Activated CD4-positive, alpha-beta T cell treated with anti-CD3 and anti-CD28 coated beads for 36 hours (primary cell): ENCODE measurements at regions not wholly inside any gene's neighbourhood (a gene's known extent, or its start where the extent isn't known, plus 50 kb on each side); places are given as distances from the start of the nearest gene placed in this dataset.
"Not testable (repeated sequence)": the region's sequence is repeated elsewhere in the genome, so short reads cannot be mapped to it uniquely, and the experiment has no call there.

Experiments
- ATAC-seq: fragments of 200-7000 bp; cut with Tn5 transposase; one replicate; pipeline ENCODE4 v1.10.0; 2021; ENCODE audit warnings: mild to moderate bottlenecking, moderate library complexity
- CTCF ChIA-PET: fragments of 350-600 bp; sonication (Branson Sonifier 250); formaldehyde crosslinking; loops from one replicate; lab custom pipeline; 2021; ENCODE audit warnings: antibody characterized with exemption; lab: Charles Lee
- POLR2A ChIA-PET: fragments of 350-600 bp; sonication (Branson Sonifier 250); formaldehyde crosslinking; loops from one replicate; lab custom pipeline; 2021; ENCODE audit warnings: antibody characterized with exemption, inconsistent platforms; lab: Charles Lee
- DNase-seq: peaks from one replicate; pipeline ENCODE4 v3.0.0-alpha.2; 2020
- H3K27ac Mint-ChIP-seq: one replicate; pipeline ENCODE4 v1.8.0; 2021; ENCODE audit warnings: mixed read lengths
- H3K27me3 Mint-ChIP-seq: one replicate; pipeline ENCODE4 v1.8.0; 2021; ENCODE audit warnings: mixed read lengths
- H3K36me3 Mint-ChIP-seq: one replicate; pipeline ENCODE4 v1.8.0; 2021; ENCODE audit warnings: low read depth, mixed read lengths
- H3K4me1 Mint-ChIP-seq: one replicate; pipeline ENCODE4 v1.8.0; 2021; ENCODE audit warnings: mixed read lengths
- H3K4me3 Mint-ChIP-seq: one replicate; pipeline ENCODE4 v1.8.0; 2021; ENCODE audit warnings: mild to moderate bottlenecking, moderate library complexity, mixed read lengths
- H3K9me3 Mint-ChIP-seq: one replicate; pipeline ENCODE4 v1.8.0; 2021; ENCODE audit warnings: low read depth, mixed read lengths
- intact Hi-C, 2 experiments: fragments of 100-400 bp; cut with DNase I in 1 of 2; cut with micrococcal nuclease in 1 of 2; formaldehyde crosslinking; loops; one replicate each; pipeline versions ENCODE4 v1.14.2 to v1.15.1; 2022 to 2024; cut with DNase I, micrococcal nuclease

DNA sequence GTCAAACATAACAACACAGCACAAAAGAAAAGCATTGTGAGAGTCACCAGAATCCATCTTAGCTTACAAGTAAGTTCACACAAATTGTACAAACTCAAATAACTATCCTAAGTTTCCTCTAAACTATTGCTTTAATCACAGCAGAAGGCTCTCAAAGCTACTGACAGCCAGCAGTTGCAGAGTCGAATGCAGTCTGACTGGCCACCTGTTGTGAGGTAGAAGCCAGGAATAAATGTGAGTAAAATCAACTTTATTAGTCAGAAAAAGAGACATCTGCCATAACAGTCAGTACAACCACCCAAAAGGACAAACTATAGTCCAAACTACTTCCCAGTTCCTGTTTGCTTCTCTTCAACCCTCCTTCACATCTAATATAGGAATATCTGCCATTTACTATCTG, 231.7 kb upstream of the USP15 start:
- H3K9me3 Mint-ChIP-seq: no peaks in the 10 kb centered on the region
- H3K27me3 Mint-ChIP-seq: no peaks in the 10 kb centered on the region
- no peak overlapping the region for H3K27ac Mint-ChIP-seq
- DNase-seq (no peak), ATAC-seq (no peak)
- ChIA-PET CTCF (no interaction called here), POLR2A (no interaction called here)
- no peaks in the 10 kb centered on the region for H3K36me3 Mint-ChIP-seq
- intact Hi-C loops: no loop called here
- H3K4me1 Mint-ChIP-seq: no peaks in the 10 kb centered on the region
- no peak overlapping the region for H3K4me3 Mint-ChIP-seq

DNA sequence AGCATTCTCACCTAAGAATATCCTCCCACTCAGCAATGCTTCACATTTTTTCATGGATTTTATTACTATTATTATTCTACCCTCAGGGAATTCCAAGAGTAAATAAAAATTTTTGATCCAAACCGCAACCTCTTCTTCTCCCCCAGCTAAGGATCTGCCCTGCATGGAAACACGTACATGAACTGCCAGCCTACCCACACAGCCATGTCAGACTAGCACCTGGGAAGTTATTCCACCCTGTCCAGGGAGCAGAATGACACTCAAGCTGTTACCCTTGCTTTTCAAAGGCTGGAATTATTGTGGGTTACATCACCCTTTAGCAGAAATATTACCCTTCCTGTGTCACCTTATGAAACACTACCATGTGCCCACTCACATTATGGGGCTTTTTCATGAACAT, 227.3 kb upstream of the USP15 start:
- intact Hi-C loops: no loop called here
- DNase-seq (no peak), ATAC-seq (no peak)
- ChIA-PET CTCF (no interaction called here), POLR2A (no interaction called here)
- no peaks in the 10 kb centered on the region for H3K36me3 Mint-ChIP-seq
- H3K27me3 Mint-ChIP-seq: peaks cover 2% of the 10 kb centered on the region
- H3K4me1 Mint-ChIP-seq: no peaks in the 10 kb centered on the region
- H3K27ac Mint-ChIP-seq: no peak overlapping the region
- no peaks in the 10 kb centered on the region for H3K9me3 Mint-ChIP-seq
- no peak overlapping the region for H3K4me3 Mint-ChIP-seq

DNA sequence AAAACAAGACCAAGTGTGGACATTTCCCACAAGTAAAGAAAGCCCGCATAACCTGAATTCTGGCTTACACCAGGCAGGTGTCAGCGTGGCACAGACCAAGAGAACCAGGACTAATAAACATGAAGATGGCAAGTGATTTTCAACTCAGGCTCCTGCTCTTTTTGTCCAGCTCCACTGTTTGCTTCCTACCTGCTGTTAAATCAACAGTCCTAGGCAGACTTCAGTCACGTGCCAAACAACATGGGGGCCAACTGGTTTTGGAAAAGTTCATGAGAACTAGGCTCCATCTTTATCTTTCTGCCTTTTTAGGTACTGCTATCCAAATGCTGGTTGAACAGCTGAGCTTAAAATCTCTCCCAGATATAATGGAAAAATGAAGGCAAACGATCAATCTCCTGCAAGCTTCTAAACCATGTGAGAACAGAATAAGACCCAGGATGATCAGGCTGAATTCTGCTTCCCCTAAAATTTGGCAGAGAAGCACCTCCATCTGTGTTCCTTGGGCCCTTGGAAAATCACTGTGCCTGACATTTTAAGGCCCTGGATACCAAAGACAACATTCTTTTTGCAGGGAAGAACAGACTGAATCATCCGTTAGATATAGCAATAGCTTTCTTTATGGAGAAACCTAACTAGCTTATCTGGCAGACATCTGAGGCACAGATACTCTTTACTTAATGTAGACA, 215.6 kb upstream of the USP15 start:
- intact Hi-C loops: no loop called here
- DNase-seq (no peak), ATAC-seq (no peak)
- H3K4me3 Mint-ChIP-seq: no peak overlapping the region
- CTCF ChIA-PET: no interaction called here
- H3K27me3 Mint-ChIP-seq: peaks cover 2% of the 10 kb centered on the region
- H3K4me1 Mint-ChIP-seq: no peaks in the 10 kb centered on the region
- no peaks in the 10 kb centered on the region for H3K36me3 Mint-ChIP-seq
- no peak overlapping the region for H3K27ac Mint-ChIP-seq
- peaks cover 2% of the 10 kb centered on the region for H3K9me3 Mint-ChIP-seq
- POLR2A ChIA-PET: no interaction called here

DNA sequence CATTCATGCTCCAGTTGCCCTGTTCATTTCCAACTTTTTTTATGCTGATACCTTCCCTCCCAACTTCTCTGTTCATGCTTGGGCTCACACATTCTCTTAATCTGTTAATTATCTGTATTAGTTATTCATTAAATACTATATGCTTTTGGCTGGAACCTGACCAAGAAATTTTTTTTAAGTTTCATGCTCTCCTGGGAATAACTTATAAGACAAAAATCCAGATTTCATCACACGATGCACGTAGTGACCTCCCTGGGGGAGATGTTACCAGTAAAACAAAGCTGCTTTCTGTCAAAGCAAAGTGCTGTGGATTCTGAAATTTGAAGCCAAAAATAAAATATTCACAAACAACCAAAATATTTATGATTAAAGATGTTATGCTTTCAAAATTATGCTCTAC, 215.0 kb upstream of the USP15 start:
- Mint-ChIP-seq H3K27me3 (peaks cover 2% of the 10 kb centered on the region), H3K4me3 (no peak overlapping the region), H3K27ac (no peak overlapping the region), H3K36me3 (no peaks in the 10 kb centered on the region), H3K4me1 (no peaks in the 10 kb centered on the region), H3K9me3 (peaks cover 1% of the 10 kb centered on the region)
- POLR2A ChIA-PET: no interaction called here
- CTCF ChIA-PET: interaction anchor here (0.8 kb wide), 1 partner anchor 16 kb away, joined by 3 read pairs; no protein-coding TSS in a partner anchor
- DNase-seq: no peak
- ATAC-seq: no peak
- intact Hi-C loops: no loop called here

DNA sequence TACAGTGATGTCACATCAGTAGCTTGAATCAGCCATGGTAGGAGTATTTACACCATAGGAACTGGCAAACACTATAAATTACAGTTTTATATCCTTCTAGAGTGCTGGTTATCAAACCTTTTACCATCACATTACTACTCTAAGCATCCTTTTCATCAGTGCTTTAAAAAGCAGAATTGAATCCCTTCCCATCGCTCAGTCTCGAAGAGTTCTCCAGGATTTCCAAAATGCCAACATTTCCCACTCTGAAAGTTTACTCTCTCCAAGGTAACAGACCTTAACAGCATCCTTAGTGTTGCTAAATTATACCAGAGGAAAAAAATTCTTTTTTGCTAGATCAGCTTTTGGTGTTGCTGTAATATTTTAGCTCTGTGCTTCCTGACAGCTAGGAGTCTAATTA, 209.4 kb upstream of the USP15 start:
- no peaks in the 10 kb centered on the region for H3K27me3 Mint-ChIP-seq
- no peak overlapping the region for H3K4me3 Mint-ChIP-seq
- no peak for DNase-seq
- intact Hi-C loops: no loop called here
- no peaks in the 10 kb centered on the region for H3K9me3 Mint-ChIP-seq
- CTCF ChIA-PET: no interaction called here
- H3K27ac Mint-ChIP-seq: no peak overlapping the region
- no peak for ATAC-seq
- POLR2A ChIA-PET: no interaction called here
- H3K4me1 Mint-ChIP-seq: no peaks in the 10 kb centered on the region
- no peaks in the 10 kb centered on the region for H3K36me3 Mint-ChIP-seq

DNA sequence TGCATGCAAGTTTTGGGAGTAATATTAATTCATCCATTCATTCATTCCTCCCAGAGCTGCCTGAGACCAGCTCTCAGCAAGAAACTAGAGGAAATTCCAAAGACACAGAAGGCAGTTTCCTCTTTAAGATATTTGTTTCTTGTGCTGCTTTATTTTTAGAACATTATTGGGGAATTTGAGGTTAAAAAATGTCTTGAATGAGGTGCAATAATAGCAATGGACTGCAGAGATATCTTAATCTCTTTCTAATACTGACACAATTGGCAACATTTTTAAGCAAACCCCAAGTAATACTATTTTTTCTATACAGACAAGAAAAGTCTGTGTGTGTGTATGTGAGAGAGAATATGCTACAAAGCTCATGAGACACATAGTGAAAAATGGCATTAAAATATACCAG, 190.2 kb upstream of the USP15 start:
- H3K4me3 Mint-ChIP-seq: no peak overlapping the region
- ATAC-seq (no peak), DNase-seq (no peak)
- intact Hi-C loops: no loop called here
- ChIA-PET POLR2A (no interaction called here), CTCF (no interaction called here)
- H3K9me3 Mint-ChIP-seq: no peaks in the 10 kb centered on the region
- no peaks in the 10 kb centered on the region for H3K4me1 Mint-ChIP-seq
- H3K27ac Mint-ChIP-seq: no peak overlapping the region
- peaks cover 3% of the 10 kb centered on the region for H3K27me3 Mint-ChIP-seq
- H3K36me3 Mint-ChIP-seq: no peaks in the 10 kb centered on the region

DNA sequence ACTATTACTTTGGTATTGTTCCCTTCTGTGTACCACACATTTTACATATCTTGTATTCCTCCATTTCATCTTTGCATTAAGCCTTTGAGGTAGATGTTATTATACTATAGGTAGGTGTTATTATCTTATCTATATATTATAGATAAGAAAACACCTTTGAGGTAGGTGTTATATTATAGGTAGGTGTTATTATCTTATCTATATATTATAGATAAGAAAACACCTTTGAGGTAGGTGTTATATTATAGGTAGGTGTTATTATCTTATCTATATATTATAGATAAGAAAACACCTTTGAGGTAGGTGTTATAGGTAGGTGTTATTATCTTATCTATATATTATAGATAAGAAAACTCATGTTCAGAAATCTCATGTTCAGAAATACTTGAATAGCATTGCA, 187.0 kb upstream of the USP15 start:
- POLR2A ChIA-PET, H3K36me3 Mint-ChIP-seq, H3K4me3 Mint-ChIP-seq, intact Hi-C loops, CTCF ChIA-PET, ATAC-seq, DNase-seq, H3K27ac Mint-ChIP-seq, H3K4me1 Mint-ChIP-seq, H3K9me3 Mint-ChIP-seq, H3K27me3 Mint-ChIP-seq: not testable (repeated sequence)

DNA sequence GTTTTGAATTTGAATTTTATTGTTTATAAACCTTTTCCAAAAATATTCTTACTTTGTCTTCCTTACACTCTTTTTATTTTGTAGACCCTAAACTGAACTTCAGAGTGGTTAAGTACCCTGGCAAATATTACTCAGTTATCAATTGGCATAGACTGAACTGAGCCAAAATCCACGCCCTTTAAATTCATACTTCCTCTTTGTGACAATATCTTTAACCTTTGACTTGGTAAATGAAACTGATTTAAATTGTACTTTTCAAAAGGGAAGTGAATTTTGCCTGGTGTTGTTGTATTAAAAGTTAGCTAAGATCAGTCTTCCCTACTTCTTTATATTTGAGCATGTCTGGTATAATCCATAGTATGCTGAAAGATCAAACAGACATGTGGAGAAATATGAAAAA, 184.3 kb upstream of the USP15 start:
- ATAC-seq (no peak), DNase-seq (no peak)
- H3K4me3 Mint-ChIP-seq: no peak overlapping the region
- H3K36me3 Mint-ChIP-seq: no peaks in the 10 kb centered on the region
- H3K9me3 Mint-ChIP-seq: no peaks in the 10 kb centered on the region
- ChIA-PET POLR2A (no interaction called here), CTCF (interaction anchor here (1.1 to 1.2 kb wide), 2 partner anchors 12 to 22 kb away, joined by 3 read pairs; no protein-coding TSS in a partner anchor)
- no peak overlapping the region for H3K27ac Mint-ChIP-seq
- H3K27me3 Mint-ChIP-seq: peaks cover 3% of the 10 kb centered on the region
- no peaks in the 10 kb centered on the region for H3K4me1 Mint-ChIP-seq
- intact Hi-C loops: no loop called here

DNA sequence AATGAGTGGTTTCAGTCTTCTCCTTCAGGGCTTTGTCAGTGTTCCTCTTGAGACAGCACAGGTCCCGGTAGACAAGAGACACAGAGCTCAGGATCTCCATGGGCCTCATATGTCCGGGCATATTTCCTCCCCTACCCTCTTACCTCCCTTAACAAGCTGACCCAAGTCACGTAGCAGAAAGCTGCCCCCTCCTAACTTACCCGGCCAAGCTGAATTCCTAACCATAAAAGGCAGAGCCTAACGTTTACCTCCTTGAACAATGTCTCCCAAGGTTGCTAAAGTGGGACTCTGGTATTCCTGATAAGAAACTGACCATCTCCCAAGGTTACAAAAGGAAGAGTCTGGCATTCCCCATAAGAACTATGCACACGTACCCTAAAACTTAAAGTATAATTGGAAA, 182.2 kb upstream of the USP15 start:
- ATAC-seq (no peak), DNase-seq (no peak)
- H3K9me3 Mint-ChIP-seq: no peaks in the 10 kb centered on the region
- H3K4me1 Mint-ChIP-seq: no peaks in the 10 kb centered on the region
- no peak overlapping the region for H3K4me3 Mint-ChIP-seq
- POLR2A ChIA-PET: no interaction called here
- CTCF ChIA-PET: interaction anchor here (0.9 kb wide), 1 partner anchor 10 kb away, joined by 5 read pairs; no protein-coding TSS in a partner anchor
- intact Hi-C loops: no loop called here
- H3K36me3 Mint-ChIP-seq: no peaks in the 10 kb centered on the region
- H3K27me3 Mint-ChIP-seq: peaks cover 3% of the 10 kb centered on the region
- H3K27ac Mint-ChIP-seq: no peak overlapping the region

DNA sequence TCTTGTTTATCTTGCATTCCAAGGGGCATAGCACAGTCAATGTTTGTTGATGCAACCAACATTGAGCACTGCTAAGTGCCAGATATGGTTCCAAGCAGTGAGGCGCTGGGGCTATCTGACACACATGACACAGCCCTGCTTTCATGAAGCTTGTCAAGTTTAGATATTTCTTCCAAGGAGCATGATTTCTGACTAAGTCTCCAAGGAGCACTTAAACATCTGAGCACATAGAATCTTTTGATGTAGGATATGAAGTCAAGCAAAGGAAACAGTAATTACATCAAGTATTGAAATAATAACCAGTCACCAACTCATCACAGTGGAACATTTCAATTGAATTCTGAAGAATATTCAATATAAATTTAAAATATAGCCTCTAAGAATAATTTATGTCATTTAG, 177.8 kb upstream of the USP15 start:
- ATAC-seq (no peak), DNase-seq (no peak)
- H3K27ac Mint-ChIP-seq: no peak overlapping the region
- no peak overlapping the region for H3K4me3 Mint-ChIP-seq
- no peaks in the 10 kb centered on the region for H3K9me3 Mint-ChIP-seq
- H3K4me1 Mint-ChIP-seq: no peaks in the 10 kb centered on the region
- intact Hi-C loops: no loop called here
- H3K36me3 Mint-ChIP-seq: no peaks in the 10 kb centered on the region
- H3K27me3 Mint-ChIP-seq: no peaks in the 10 kb centered on the region
- ChIA-PET POLR2A (no interaction called here), CTCF (no interaction called here)

DNA sequence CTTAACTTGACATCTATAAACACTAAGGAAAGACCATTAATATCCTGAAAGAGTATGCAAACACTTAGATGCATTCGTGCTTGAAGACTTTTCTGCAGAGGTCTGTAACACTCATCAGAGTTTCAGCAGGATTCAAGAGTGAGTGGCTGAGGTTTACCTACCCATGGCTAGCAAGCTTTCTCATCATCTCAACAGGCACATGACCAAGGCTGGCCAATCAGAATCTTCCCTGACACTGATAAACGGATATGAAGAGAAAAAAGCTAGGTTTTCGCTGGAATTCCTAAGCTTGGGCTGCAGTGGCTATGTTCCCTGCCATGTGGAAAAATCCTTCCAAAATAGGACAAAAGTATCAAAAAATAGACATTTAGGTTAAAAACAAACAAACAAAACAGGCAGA, 162.1 kb upstream of the USP15 start:
- Mint-ChIP-seq H3K4me3 (no peak overlapping the region), H3K9me3 (no peaks in the 10 kb centered on the region), H3K4me1 (no peaks in the 10 kb centered on the region), H3K27ac (no peak overlapping the region), H3K36me3 (no peaks in the 10 kb centered on the region), H3K27me3 (peaks cover 3% of the 10 kb centered on the region)
- DNase-seq: no peak
- ChIA-PET POLR2A (no interaction called here), CTCF (interaction anchor here (0.8 to 1.5 kb wide), 2 partner anchors 22 to 26 kb away, joined by 3 to 5 read pairs; no protein-coding TSS in a partner anchor)
- ATAC-seq: no peak
- intact Hi-C loops: no loop called here

DNA sequence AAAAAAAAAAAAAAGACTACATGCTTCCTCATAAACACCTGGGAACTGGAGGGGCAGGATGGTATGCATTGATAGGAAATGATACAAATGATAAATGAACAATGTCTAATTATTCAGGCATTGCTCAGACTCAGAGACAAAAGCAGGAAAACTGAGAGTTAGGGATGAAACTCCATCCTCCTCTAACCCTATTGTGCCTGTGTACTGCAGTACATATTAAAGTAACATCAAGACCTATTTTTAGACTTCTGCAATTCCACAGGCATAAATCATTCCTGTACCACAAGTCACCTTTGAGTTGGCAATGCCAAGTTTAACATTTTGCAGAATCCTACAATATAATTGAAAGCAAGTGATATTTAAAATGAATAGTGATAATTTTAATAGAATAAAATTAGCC, 156.5 kb upstream of the USP15 start:
- no peak overlapping the region for H3K4me3 Mint-ChIP-seq

More for the DNA sequence above, 156.5 kb upstream of the USP15 start:
- ChIA-PET POLR2A (no interaction called here), CTCF (no interaction called here)
- intact Hi-C loops: no loop called here
- H3K9me3 Mint-ChIP-seq: no peaks in the 10 kb centered on the region
- no peak for ATAC-seq
- peaks cover 6% of the 10 kb centered on the region for H3K27me3 Mint-ChIP-seq
- no peaks in the 10 kb centered on the region for H3K4me1 Mint-ChIP-seq
- H3K36me3 Mint-ChIP-seq: no peaks in the 10 kb centered on the region
- no peak for DNase-seq
- no peak overlapping the region for H3K27ac Mint-ChIP-seq
